ENCODE measurements at regions not wholly inside any gene's neighbourhood (a gene's known extent, or its start where the extent isn't known, plus 50 kb on each side); places are given as distances from the start of the nearest gene placed in this dataset.

GRCh38 chr13:22594041-22594440, 586.7 kb upstream of the SGCG start:
- no peak for DNase-seq

GRCh38 chr13:22596171-22596863, 584.5 kb upstream of the SGCG start:
- no peak for DNase-seq

- DNase-seq, result no peak
Observed at GRCh38 chr13:22599156-22599555, 581.6 kb upstream of the SGCG start.

- no peak for DNase-seq
Observed at GRCh38 chr13:22618002-22618401, 562.8 kb upstream of the SGCG start.

- DNase-seq, result no peak
Observed at GRCh38 chr13:22625691-22626090, 555.1 kb upstream of the SGCG start.

- peak; percentile 24 for DNase-seq
Observed at GRCh38 chr13:22629374-22629773, 551.4 kb upstream of the SGCG start.

- no peak for DNase-seq
Observed at GRCh38 chr13:22642088-22642487, 538.7 kb upstream of the SGCG start.

GRCh38 chr13:22644941-22645340, 535.8 kb upstream of the SGCG start:
- no peak for DNase-seq

- DNase-seq, result no peak
Observed at GRCh38 chr13:22647156-22647850, 533.5 kb upstream of the SGCG start.

- no peak for DNase-seq
Observed at GRCh38 chr13:22648320-22648801, 532.4 kb upstream of the SGCG start.

GRCh38 chr13:22652796-22653195, 528.0 kb upstream of the SGCG start:
- no peak for DNase-seq

- no peak for DNase-seq
Observed at GRCh38 chr13:22653866-22654265, 526.9 kb upstream of the SGCG start.

- DNase-seq, result no peak
Observed at GRCh38 chr13:22655106-22655852, 525.5 kb upstream of the SGCG start.

- no peak for DNase-seq
Observed at GRCh38 chr13:22662771-22663170, 518.0 kb upstream of the SGCG start.

GRCh38 chr13:22665506-22665905, 515.3 kb upstream of the SGCG start:
- DNase-seq, result no peak

GRCh38 chr13:22690756-22691155, 490.0 kb upstream of the SGCG start:
- no peak for DNase-seq

- no peak for DNase-seq
Observed at GRCh38 chr13:22693691-22694090, 487.1 kb upstream of the SGCG start.

- no peak for DNase-seq
Observed at GRCh38 chr13:22696433-22696832, 484.3 kb upstream of the SGCG start.

GRCh38 chr13:22698467-22698866, 482.3 kb upstream of the SGCG start:
- DNase-seq, result no peak

- no peak for DNase-seq
Observed at GRCh38 chr13:22700246-22700887, 480.4 kb upstream of the SGCG start.

- no peak for DNase-seq
Observed at GRCh38 chr13:22703601-22704209, 477.1 kb upstream of the SGCG start.

- DNase-seq, result no peak
Observed at GRCh38 chr13:22707946-22708345, 472.8 kb upstream of the SGCG start.

- DNase-seq, result no peak
Observed at GRCh38 chr13:22717036-22717435, 463.7 kb upstream of the SGCG start.

Measured in RPMI8226 (cell line).